AG04449 (cell line): ENCODE measurements at regions not wholly inside any gene's neighbourhood (a gene's known extent, or its start where the extent isn't known, plus 50 kb on each side); places are given as distances from the start of the nearest gene placed in this dataset.

Source experiments
- CTCF ChIA-PET: fragments of 350-600 bp; formaldehyde crosslinking; extraction: SDS; loops from one replicate; lab custom pipeline; 2021; ENCODE audit warnings: antibody characterized with exemption; lab: Yijun Ruan, JAX
- POLR2A ChIA-PET: fragments of 400-600, 350-600 bp; formaldehyde crosslinking; extraction: SDS; loops from one replicate; lab custom pipeline; 2020; ENCODE audit warnings: antibody characterized with exemption, inconsistent platforms; lab: Yijun Ruan, JAX
- DNase-seq: peaks from one replicate; pipeline ENCODE4 v3.0.0-alpha.2; 2010; ENCODE audit warnings: low read depth, low spot score
- H3K4me3 ChIP-seq: 2 replicates; pipeline ENCODE4 v1.5.1; 2011; ENCODE audit warnings: low read depth, mild to moderate bottlenecking, control low read depth, low read length
- CTCF ChIP-seq: IDR thresholded peaks from one replicate; pipeline ENCODE4 v1.5.1; 2011; ENCODE audit warnings: mild to moderate bottlenecking, moderate library complexity, low read length, control low read depth, inconsistent platforms; ENCODE audit not compliant: insufficient read depth; ENCODE audit errors: missing control alignments

- ChIA-PET CTCF (no interaction called here), POLR2A (no interaction called here)
- no peak for DNase-seq
- TF ChIP-seq CTCF, result no peak
- no peak overlapping the region for H3K4me3 ChIP-seq
Measured at GRCh38 chr20:55605594-55605993, 399.7 kb downstream of the CBLN4 start.

DNA sequence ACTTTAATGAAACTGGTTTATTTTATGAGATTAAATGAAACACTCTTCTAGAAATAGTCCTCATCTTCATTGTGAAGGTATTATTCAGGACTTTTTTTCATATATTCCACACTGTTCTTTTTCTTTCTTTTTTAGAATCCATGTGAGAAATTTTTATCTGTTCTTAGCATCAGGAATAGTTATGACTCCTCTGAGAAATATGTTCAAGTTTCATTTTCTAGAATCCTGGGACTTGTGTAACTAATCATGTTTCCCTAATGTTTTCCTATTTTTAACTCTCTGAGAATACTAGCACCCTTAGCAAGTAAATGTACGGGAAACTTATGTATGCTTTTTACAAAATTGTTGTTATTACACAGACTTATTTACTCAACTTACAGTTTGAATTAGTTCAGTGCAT, 407.8 kb downstream of the CBLN4 start:
- no peak for DNase-seq
- CTCF ChIA-PET, result no interaction called here
- POLR2A ChIA-PET, result no interaction called here
- TF ChIP-seq CTCF, result no peak
- no peak overlapping the region for H3K4me3 ChIP-seq

DNA sequence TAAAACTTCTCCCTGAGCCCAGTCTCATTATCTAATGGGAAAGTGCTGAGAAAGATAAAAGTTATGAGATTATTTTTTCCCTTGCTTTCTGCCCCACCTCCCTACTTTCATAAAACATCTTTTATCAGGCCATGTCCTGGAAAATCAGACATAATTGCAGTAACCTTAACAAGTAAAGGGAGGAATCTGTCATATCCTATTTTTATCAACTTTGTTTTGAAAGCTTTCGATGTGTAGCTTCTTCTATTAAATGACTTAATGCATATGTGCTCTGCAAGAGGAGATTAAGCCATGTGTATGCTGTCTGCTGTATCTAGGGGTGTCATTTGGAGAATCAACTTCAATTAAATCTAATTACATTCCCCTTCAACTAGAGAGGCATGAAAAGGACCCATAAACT, 408.9 kb downstream of the CBLN4 start:
- H3K4me3 ChIP-seq, result no peak overlapping the region
- CTCF ChIA-PET, result no interaction called here
- TF ChIP-seq CTCF, result no peak
- no peak for DNase-seq
- POLR2A ChIA-PET, result no interaction called here

- POLR2A ChIA-PET, result no interaction called here
- CTCF ChIA-PET, result no interaction called here
- no peak for TF ChIP-seq CTCF
- H3K4me3 ChIP-seq, result no peak overlapping the region
- no peak for DNase-seq
Measured at GRCh38 chr20:55592866-55593265, 412.5 kb downstream of the CBLN4 start.

DNA sequence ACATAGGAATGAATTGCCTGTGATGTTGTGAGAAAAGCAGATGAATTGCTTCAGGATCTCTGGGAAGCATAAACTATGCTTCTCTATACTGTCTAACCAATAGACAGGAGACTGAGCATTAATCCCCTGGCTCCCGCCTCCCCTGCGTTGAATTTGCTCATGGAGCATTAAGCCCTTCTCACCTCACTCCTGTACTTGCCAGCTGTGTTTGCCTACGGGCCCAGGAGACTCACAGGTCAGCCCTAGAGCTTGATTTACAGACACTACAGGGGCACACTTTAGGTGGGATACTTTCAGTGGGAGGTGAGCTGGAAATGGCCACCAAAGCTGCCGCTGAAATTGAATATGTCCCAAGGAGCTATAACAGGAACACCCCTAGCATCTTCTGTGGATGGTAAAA, 418.7 kb downstream of the CBLN4 start:
- CTCF ChIA-PET, result no interaction called here
- POLR2A ChIA-PET, result no interaction called here
- no peak overlapping the region for H3K4me3 ChIP-seq
- no peak for TF ChIP-seq CTCF
- no peak for DNase-seq

DNA sequence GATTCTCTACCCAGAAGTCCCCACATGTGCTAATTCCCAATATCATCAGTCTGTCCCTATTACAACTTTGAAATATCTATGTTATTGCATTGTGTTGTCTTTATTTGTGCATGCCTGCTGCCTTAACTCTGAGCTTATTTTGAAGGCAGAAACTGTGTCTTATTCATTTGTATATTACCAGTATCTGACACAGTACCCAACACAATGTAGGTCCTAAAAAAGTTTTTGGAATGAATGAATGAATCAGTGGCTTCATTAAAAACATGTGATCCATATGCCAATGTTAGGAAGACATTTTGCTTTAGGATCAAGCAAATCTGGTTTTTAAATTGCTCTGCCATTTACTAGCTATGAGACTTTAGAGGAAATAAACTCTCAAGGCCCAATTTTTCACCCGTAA, 420.4 kb downstream of the CBLN4 start:
- POLR2A ChIA-PET, result no interaction called here
- no peak for TF ChIP-seq CTCF

More for the DNA sequence above, 420.4 kb downstream of the CBLN4 start:
- H3K4me3 ChIP-seq, result no peak overlapping the region
- no peak for DNase-seq
- CTCF ChIA-PET, result no interaction called here
